ENCODE measurements at regions not wholly inside any gene's neighbourhood (a gene's known extent, or its start where the extent isn't known, plus 50 kb on each side); places are given as distances from the start of the nearest gene placed in this dataset.

GRCh38 chr5:135236908-135237747 is 161.9 kb downstream of the MACROH2A1 start:
- no peak overlapping the region for H3K27ac ChIP-seq
- no peak for DNase-seq (ENCODE audit: low read depth, low spot score)

GRCh38 chr5:135236228-135236907 is 162.7 kb downstream of the MACROH2A1 start:
- no peak for DNase-seq (ENCODE audit: low read depth, low spot score)

DNA sequence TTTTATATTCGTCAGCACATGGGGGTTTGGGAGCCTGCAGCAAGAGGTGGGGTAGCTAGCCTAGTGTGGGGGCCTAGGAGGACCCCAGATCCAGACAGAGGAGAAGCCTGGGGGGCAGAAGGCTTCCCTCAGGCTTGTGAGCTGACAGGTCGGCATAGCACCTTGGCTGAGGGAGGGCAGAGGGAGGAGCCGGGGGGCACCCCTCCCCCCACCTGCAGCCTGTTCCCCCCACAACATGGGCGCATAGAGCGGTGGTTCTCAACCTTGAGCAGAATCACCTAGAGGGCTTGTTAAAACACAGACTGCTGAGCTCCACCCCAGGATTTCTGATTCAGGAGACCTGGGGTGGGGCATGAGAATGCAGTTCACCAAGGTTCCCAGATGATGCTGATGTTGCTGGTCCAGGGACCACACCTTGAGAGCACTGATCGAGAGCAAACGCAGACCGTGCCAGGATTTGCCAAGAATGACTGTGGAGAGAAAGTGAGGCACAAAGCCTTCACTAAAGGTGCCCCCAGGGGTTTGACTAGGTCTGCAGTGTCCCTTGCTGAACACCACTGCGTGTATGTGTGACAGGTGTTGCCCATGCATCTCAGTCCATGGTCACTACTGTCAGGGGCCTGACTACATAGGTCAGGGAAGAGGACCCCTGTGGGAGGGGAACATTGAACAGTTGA is 163.3 kb downstream of the MACROH2A1 start:
- H3K27ac ChIP-seq, result no peak overlapping the region
- DNase-seq (ENCODE audit: low read depth, low spot score), result peak; percentile 63

More at GRCh38 chr5:135236228-135236907, 162.7 kb downstream of the MACROH2A1 start:
- H3K27ac ChIP-seq, result no peak overlapping the region

DNA sequence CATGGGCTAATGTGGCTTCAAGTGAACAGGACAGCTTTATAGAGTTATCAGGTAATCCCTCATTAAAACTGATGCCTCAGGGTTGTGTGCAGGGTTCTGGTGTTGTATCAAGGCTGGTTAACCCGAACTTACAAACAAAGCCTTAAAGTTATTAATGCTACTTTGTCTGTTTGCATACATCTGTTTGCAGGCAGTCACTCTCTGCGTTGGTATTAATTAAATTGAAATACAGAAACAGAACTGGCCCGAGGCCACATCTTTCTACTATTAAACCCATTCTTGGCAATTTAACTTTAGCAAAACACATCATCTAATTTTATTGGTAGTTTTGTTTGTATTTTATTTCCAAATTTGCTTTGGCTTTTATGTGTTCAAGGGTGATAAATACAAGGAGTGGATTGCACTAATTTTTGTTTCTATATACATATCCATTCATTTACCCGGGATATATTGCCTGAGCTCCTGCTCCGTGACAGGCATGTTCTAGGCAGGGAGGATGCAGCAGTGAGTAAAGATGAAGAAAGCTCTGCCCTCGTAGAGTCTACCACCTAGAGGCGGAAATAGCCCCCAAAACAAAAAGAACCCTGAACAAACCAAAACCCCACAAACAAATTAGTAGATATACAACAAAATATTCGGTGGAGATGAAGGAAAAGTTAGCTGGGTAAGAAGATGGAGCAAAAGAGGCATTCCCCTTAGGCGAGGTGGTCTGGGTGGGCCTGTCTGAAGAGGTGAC is 164.2 kb downstream of the MACROH2A1 start:
- DNase-seq (ENCODE audit: low read depth, low spot score), result no peak

GRCh38 chr5:135234242-135234641 is 164.8 kb downstream of the MACROH2A1 start:
- DNase-seq (ENCODE audit: low read depth, low spot score), result no peak
- H3K27ac ChIP-seq, result no peak overlapping the region

More for the DNA sequence above, 164.2 kb downstream of the MACROH2A1 start:
- H3K27ac ChIP-seq, result no peak overlapping the region

DNA sequence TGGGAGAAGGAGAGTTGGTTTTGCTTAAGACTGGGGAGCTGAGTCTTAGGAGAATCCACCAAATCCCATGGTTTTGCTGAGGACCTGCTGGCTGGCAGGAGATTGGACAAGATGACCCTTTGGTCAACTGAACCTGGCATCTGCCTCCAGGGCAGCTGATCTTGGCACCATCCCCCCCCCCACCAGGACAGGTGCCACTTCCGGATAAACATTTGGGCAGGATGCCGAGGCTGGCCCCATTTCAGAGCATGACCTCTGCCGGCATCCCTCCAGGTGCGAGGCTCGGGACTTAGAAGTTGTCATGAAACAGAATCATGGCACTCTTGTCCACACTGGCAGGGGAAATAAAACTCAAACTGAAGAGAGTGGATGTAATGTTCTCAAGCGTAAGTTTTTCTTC is 165.6 kb downstream of the MACROH2A1 start:
- DNase-seq (ENCODE audit: low read depth, low spot score), result no peak
- H3K27ac ChIP-seq, result no peak overlapping the region

DNA sequence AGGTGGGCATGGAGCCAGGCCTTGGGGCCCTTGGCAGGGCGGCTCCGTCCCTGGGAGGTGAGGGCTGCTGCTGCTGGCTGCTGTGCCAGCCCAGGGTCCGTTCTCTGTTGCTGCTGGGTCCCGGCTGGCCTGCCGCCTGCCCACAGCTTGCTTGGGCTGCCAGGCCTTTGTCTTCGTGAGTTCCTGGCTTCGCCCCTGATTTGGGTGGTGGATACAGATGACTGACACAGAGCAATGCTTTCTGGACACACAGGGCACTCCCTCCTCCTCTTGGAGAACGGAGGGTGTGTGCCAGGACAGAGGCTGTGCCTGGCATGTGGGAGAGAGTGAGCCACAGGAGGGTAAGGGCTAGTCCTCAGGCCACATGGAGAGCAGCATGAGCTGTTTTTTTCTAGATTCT is 166.1 kb downstream of the MACROH2A1 start:
- no peak overlapping the region for H3K27ac ChIP-seq
- no peak for DNase-seq (ENCODE audit: low read depth, low spot score)

DNA sequence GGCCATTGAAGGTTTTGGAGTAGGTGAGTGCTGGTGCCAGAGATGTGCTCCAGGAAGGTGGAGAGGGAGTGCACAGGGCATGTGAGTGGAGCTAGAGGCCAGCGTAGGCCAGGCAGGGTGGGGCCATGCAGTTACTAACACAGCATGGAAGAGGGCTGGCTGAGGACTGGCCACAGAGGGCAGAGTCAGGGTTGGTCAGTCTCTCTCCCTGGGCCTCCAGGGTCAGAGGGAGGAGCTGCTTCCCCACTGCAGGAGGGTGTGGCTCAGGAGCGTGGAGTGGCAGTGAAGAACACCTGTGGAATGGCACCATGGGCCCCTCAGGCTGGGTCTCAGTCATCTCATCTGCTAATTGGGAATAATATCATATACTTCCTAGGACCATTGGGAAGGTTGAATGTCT is 167.7 kb downstream of the MACROH2A1 start:
- H3K27ac ChIP-seq, result no peak overlapping the region
- DNase-seq (ENCODE audit: low read depth, low spot score), result no peak

DNA sequence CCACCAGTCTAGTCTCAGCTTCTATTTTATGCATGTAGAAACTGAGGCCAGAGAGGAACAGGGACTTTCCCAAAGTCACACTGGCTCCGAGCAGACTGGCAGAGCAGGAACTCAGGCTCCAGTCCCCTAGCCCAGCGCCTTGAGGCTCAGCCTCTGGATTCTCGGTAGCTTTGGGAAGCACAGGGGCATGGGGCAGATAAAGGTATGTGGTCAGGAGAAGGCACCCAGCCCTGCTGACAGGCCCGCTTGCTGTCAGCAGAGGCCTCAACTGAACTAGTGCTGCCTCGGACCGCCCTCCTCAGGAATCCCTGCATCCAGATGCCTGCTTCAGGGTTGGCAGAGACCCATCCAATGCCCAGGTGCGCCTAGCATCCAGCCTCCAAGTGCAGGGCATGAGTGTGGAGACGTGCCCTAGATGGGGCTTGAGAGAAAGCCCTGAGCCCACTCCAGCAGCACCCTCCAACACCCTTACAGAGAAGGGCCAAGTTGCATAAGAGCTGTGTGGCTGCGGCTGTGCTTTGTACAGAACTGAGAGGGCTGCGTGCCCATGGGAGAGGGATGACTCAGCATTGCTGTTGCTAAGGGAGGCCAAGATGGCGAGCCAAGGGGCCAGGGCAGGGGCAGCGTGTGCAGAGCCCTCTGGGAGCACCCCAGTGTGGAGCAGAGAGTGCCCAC is 168.6 kb downstream of the MACROH2A1 start:
- no peak overlapping the region for H3K27ac ChIP-seq
- no peak for DNase-seq (ENCODE audit: low read depth, low spot score)

- no peak overlapping the region for H3K27ac ChIP-seq
- DNase-seq (ENCODE audit: low read depth, low spot score), result no peak
These were observed 169.3 kb downstream of the MACROH2A1 start for GRCh38 chr5:135229679-135230132.

- H3K27ac ChIP-seq, result no peak overlapping the region
- DNase-seq (ENCODE audit: low read depth, low spot score), result no peak
These were observed 169.9 kb downstream of the MACROH2A1 start for GRCh38 chr5:135229122-135229521.

GRCh38 chr5:135228222-135228621 is 170.8 kb downstream of the MACROH2A1 start:
- no peak overlapping the region for H3K27ac ChIP-seq
- DNase-seq (ENCODE audit: low read depth, low spot score), result no peak

DNA sequence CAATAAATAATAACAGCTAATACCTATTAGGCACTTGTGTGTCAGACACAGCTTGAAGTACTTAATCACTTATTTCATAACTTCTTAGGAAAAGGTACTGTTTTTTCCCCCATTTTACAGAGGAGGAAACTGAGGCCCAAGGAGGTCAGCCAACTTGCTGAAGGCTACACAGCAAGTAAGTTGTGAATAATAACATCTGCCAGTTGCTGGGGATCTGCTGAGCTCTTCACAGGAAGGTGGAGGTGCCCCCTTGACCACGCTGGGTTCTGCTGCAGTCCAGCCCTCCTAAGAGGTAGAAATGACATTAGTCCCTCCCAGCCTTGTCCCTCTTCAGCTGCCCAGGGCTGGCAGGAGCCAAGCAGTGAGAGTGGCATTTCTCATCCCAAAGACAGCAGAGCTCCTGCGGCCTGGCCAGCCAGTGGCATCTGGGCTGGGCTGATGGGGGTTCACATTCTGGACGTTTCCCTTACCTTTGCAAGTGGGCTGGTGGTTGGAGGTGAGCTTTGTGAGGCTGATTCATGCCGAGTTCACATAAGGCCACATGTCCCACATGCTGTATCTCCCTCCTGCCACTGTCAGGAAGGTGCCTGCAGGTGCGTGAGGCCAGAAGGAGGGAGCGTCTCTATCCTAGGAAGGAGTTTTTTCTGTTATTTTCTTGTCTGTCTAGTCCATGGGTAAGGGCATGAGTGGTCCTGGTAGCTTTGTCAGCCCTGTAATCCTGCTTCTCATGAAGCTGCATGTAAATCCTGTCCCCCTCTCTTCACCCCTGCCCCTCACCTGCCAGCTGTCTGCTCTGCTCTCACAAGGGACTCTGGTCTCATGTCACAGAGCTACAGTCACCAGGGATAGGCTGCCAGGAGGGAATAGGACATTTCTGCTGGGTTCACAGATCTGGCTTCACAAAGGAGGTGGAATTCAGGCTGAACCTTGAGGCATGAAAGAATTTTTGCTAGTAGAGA is 171.7 kb downstream of the MACROH2A1 start:
- no peak overlapping the region for H3K27ac ChIP-seq
- DNase-seq (ENCODE audit: low read depth, low spot score), result no peak

DNA sequence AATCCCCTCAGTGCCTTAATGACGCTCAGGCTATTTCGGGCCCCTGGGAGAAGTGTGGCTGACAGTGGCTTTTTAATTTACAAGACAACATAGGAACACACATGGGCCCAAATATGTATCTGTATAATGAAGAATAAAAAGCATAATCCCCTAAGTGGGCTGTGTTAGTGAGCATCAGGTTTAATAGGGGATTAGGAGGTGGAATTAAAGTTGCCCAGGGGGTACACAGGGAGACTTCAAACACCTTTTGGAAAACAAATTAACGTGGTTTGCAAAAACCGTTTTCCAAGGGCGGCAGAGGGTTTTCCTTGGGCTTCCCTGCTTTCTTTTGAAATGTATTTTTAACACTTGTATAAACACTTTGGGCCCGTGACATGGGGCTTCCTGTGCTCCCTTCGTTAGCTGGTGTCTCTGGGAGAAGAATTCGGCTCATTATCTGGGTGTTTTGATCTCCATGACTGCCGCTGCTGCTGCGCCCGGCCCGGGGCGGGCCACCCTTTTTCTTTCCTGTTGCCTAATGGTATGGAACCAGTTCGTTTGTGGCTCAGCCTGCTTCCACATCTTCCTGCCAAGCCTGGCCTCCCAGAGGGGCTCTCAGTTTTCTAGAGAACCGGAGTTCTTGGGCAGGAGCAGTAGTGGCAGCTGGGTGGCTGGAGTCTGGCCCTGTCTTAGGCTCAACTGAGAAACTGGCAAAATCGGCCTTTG is 173.0 kb downstream of the MACROH2A1 start:
- no peak overlapping the region for H3K27ac ChIP-seq
- DNase-seq (ENCODE audit: low read depth, low spot score), result no peak

DNA sequence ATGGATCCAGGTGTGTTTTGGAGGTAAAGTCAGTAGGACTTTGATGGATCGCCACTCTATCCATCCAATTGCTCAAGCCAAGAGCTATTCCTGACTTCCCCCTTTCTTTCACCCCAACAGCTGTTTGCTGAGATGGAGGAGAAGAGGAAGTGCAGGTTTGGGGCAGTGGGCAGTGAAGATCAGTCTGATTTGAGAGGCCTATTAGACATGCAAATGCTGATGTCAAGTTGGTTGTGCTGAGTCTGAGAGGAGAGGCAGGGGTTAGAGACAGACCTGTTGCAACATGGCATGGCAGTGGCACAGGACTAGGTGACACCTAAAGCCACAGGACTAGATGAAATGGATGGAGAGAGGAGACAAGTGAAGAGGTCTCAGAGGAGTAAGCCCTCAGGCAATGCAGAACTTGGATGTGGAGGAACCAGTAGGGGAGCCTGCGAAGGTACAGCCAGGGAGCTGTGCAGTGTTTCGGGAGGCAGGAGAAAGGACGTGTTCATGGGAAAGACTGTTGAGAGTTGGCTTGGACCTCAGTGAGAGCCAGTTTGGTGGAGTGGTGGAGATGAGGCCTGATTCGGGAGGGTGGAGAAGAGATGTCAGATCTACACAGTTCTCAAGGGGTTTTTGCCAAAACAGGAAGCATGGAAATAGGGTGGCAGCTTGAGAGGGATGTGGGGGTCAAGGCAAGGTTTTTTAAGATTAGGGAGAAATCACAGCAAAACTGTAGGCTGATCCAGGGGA is 175.0 kb downstream of the MACROH2A1 start:
- no peak for DNase-seq (ENCODE audit: low read depth, low spot score)
- H3K27ac ChIP-seq, result no peak overlapping the region

DNA sequence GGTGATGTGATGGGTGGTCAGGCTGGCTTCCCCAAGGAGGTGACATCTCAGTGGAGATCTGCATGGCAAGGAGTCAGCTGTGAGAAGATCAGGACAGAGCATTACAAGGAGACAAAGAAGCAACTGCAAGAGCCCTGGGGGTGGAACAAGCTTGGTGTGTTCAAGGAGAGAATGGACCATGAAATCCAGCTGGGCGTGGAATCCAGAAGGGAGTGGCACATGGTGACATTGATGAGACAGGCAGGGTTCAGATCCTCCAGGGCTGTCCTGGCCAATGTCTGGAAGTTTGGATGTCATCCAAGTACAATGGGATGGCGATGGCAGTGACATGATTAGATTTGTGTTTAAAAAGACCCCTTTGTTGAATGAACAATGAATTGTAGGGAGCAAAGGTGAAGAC is 175.6 kb downstream of the MACROH2A1 start:
- peak overlapping the region; percentile 13 for H3K27ac ChIP-seq
- DNase-seq (ENCODE audit: low read depth, low spot score), result no peak

DNA sequence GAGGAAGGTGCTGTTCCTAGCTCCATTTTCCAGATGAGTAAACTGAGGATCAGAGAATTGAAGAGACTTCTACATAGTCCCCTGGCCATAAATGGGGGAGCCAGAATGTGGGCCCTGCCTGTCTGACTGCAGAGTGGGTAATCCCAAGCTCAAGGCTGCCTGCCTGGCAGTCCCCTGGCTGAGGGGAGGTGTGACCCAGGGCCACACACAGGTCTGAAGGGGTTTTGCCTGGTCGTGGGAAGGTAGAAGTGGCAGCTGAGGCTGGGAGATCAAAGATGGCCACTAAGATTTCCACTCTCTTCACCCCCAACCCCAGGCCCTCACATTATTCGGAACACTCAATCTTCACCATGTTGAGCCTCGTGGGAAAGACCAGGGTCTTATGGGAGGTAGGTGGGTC is 176.3 kb downstream of the MACROH2A1 start:
- no peak for DNase-seq (ENCODE audit: low read depth, low spot score)
- peak overlapping the region; percentile 13 for H3K27ac ChIP-seq

Measured in epithelial cell of prostate (primary cell).